ENCODE measurements at regions not wholly inside any gene's neighbourhood (a gene's known extent, or its start where the extent isn't known, plus 50 kb on each side); places are given as distances from the start of the nearest gene placed in this dataset.

- WGBS, 3 donors = 67 to 82% (median 73%) methylated on average over 10 of the region's 10 CpGs
- peaks cover 1% of the 10 kb centered on the region for H3K4me1 ChIP-seq (ENCODE audit: insufficient read depth)
- H3K9me3 ChIP-seq = no peaks in the 10 kb centered on the region
- H3K4me3 ChIP-seq = no peak overlapping the region
- H3K36me3 ChIP-seq = no peaks in the 10 kb centered on the region
- no peaks in the 10 kb centered on the region for H3K27me3 ChIP-seq
- intact Hi-C loops (cut with DNase I) = no loop called here
- no peak overlapping the region for H3K27ac ChIP-seq
- no peak for TF ChIP-seq EP300 (IDR thresholded peaks at IDR 0.05)
- no peak for TF ChIP-seq POLR2A (IDR thresholded peaks at IDR 0.05)
- TF ChIP-seq CTCF (IDR thresholded peaks at IDR 0.05) = no peak
- no peak for DNase-seq
These were observed 423.7 kb downstream of the BRD1 start for GRCh38 chr22:49404020-49404419.

DNA sequence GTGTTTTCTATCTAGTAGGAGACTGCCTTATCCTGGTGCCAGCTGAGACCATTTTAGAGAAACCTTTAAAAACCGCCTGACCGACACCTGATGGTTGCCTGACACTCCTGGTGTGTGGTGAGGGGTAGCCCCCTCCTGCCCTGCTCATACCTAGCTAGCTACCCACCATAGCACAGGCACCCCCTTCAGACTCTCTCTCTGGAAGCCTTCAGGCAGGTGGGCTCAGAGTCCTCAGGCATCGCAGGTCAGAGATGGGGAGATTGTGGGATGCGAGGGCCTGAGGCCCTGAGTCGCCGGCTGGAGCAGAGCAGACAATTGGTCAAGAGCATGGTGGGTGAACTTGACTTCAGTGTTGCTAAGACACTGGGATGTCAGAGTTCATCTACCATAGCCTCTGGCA lies 424.6 kb downstream of the BRD1 start:
- intact Hi-C loops (cut with DNase I) = no loop called here
- no peaks in the 10 kb centered on the region for H3K36me3 ChIP-seq
- H3K27me3 ChIP-seq = no peaks in the 10 kb centered on the region
- TF ChIP-seq CTCF (IDR thresholded peaks at IDR 0.05) (no peak), EP300 (IDR thresholded peaks at IDR 0.05) (no peak), POLR2A (IDR thresholded peaks at IDR 0.05) (no peak)
- no peak for DNase-seq
- no peak overlapping the region for H3K4me3 ChIP-seq
- H3K4me1 ChIP-seq (ENCODE audit: insufficient read depth) = peaks cover 1% of the 10 kb centered on the region
- 92 to 98% (median 94%) methylated on average over 6 of the region's 6 CpGs for WGBS, 3 donors
- no peaks in the 10 kb centered on the region for H3K9me3 ChIP-seq
- H3K27ac ChIP-seq = no peak overlapping the region

GRCh38 chr22:49402169-49402568 lies 425.5 kb downstream of the BRD1 start:
- intact Hi-C loops (cut with DNase I) = no loop called here
- Histone ChIP-seq H3K27me3 (no peaks in the 10 kb centered on the region), H3K4me3 (no peak overlapping the region), H3K9me3 (no peaks in the 10 kb centered on the region), H3K27ac (no peak overlapping the region), H3K4me1 (ENCODE audit: insufficient read depth) (peaks cover 1% of the 10 kb centered on the region), H3K36me3 (no peaks in the 10 kb centered on the region)
- no peak for DNase-seq
- no peak for TF ChIP-seq POLR2A (IDR thresholded peaks at IDR 0.05)
- TF ChIP-seq EP300 (IDR thresholded peaks at IDR 0.05) = no peak
- no peak for TF ChIP-seq CTCF (IDR thresholded peaks at IDR 0.05)
- WGBS, 3 donors = 57 to 70% (median 59%) methylated on average over 12 of the region's 12 CpGs

GRCh38 chr22:49400941-49401598 lies 426.6 kb downstream of the BRD1 start:
- H3K4me3 ChIP-seq = no peak overlapping the region
- H3K4me1 ChIP-seq (ENCODE audit: insufficient read depth) = peaks cover 1% of the 10 kb centered on the region
- TF ChIP-seq CTCF (IDR thresholded peaks at IDR 0.05) (no peak), EP300 (IDR thresholded peaks at IDR 0.05) (no peak), POLR2A (IDR thresholded peaks at IDR 0.05) (no peak)
- no peak for DNase-seq
- 39 to 50% (median 39%) methylated on average over 16 of the region's 16 CpGs for WGBS, 3 donors
- no peak overlapping the region for H3K27ac ChIP-seq
- no peaks in the 10 kb centered on the region for H3K36me3 ChIP-seq
- intact Hi-C loops (cut with DNase I) = no loop called here
- H3K9me3 ChIP-seq = no peaks in the 10 kb centered on the region
- H3K27me3 ChIP-seq = no peaks in the 10 kb centered on the region
